ENCODE measurements at regions not wholly inside any gene's neighbourhood (a gene's known extent, or its start where the extent isn't known, plus 50 kb on each side); places are given as distances from the start of the nearest gene placed in this dataset.
A peak's percentile ranks its signal among the peaks of the same experiment; 100 is the strongest.

GRCh38 chr2:180709392-180710145 is 270.8 kb upstream of the UBE2E3 start:
- H3K36me3 Mint-ChIP-seq (ENCODE audit: low read depth, unreplicated experiment) = no peaks in the 10 kb centered on the region
- Histone ChIP-seq H3K4me3 (ENCODE audit: insufficient read depth, low read depth, low read length) (no peak overlapping the region), H4K20me1 (ENCODE audit: insufficient read depth, low read length) (no peaks in the 10 kb centered on the region), H3K79me2 (ENCODE audit: insufficient read depth, low read length) (no peaks in the 10 kb centered on the region), H3K27ac (ENCODE audit: low read depth, low read length) (no peak overlapping the region), H3K27me3 (ENCODE audit: insufficient read depth, low read length) (no peaks in the 10 kb centered on the region), H3K9me3 (ENCODE audit: insufficient read depth, low read depth, low read length) (no peaks in the 10 kb centered on the region), H2AFZ (ENCODE audit: low read depth, low read length) (no peak overlapping the region), H3K9ac (ENCODE audit: low read length) (no peak overlapping the region), H3K4me2 (ENCODE audit: low read length) (no peak overlapping the region), H3K4me1 (ENCODE audit: insufficient read depth, low read length) (peaks cover 4% of the 10 kb centered on the region), H3K36me3 (ENCODE audit: insufficient read depth, low read length) (no peaks in the 10 kb centered on the region)
- H3K27ac Mint-ChIP-seq (ENCODE audit: unreplicated experiment) = no peak overlapping the region
- no peak for TF ChIP-seq CTCF (IDR thresholded peaks at IDR 0.05; ENCODE audit: insufficient read depth, low read depth, low read length)
- no peak for TF ChIP-seq EZH2 (IDR thresholded peaks at IDR 0.05; ENCODE audit: insufficient read depth, low read length)
- no peak overlapping the region for H3K4me3 Mint-ChIP-seq (ENCODE audit: unreplicated experiment)
- H3K4me1 Mint-ChIP-seq (ENCODE audit: low read depth, unreplicated experiment) = peaks cover 29% of the 10 kb centered on the region
- peak; percentile 5 for FAIRE-seq
- no peak for DNase-seq (ENCODE audit: low read depth)
- peaks cover 2% of the 10 kb centered on the region for H3K9me3 Mint-ChIP-seq (ENCODE audit: unreplicated experiment)
- no peaks in the 10 kb centered on the region for H3K27me3 Mint-ChIP-seq (ENCODE audit: low read depth, unreplicated experiment)

- H2AFZ ChIP-seq (ENCODE audit: low read depth, low read length) = no peak overlapping the region
- Mint-ChIP-seq H3K27me3 (ENCODE audit: low read depth, unreplicated experiment) (no peaks in the 10 kb centered on the region), H3K4me3 (ENCODE audit: unreplicated experiment) (no peak overlapping the region), H3K4me1 (ENCODE audit: low read depth, unreplicated experiment) (peaks cover 30% of the 10 kb centered on the region), H3K27ac (ENCODE audit: unreplicated experiment) (no peak overlapping the region), H3K9me3 (ENCODE audit: unreplicated experiment) (peaks cover 2% of the 10 kb centered on the region), H3K36me3 (ENCODE audit: low read depth, unreplicated experiment) (no peaks in the 10 kb centered on the region)
- peak; percentile 65 for FAIRE-seq
- no peak for TF ChIP-seq CTCF (IDR thresholded peaks at IDR 0.05; ENCODE audit: insufficient read depth, low read depth, low read length)
- no peak for TF ChIP-seq EZH2 (IDR thresholded peaks at IDR 0.05; ENCODE audit: insufficient read depth, low read length)
- no peaks in the 10 kb centered on the region for H3K79me2 ChIP-seq (ENCODE audit: insufficient read depth, low read length)
- H3K9me3 ChIP-seq (ENCODE audit: insufficient read depth, low read depth, low read length) = no peaks in the 10 kb centered on the region
- H3K9ac ChIP-seq (ENCODE audit: low read length) = no peak overlapping the region
- H3K4me1 ChIP-seq (ENCODE audit: insufficient read depth, low read length) = peaks cover 4% of the 10 kb centered on the region
- no peaks in the 10 kb centered on the region for H3K36me3 ChIP-seq (ENCODE audit: insufficient read depth, low read length)
- H4K20me1 ChIP-seq (ENCODE audit: insufficient read depth, low read length) = no peaks in the 10 kb centered on the region
- peak; percentile 79 for DNase-seq (ENCODE audit: low read depth)
- H3K27me3 ChIP-seq (ENCODE audit: insufficient read depth, low read length) = no peaks in the 10 kb centered on the region
- no peak overlapping the region for H3K4me3 ChIP-seq (ENCODE audit: insufficient read depth, low read depth, low read length)
- H3K27ac ChIP-seq (ENCODE audit: low read depth, low read length) = no peak overlapping the region
- no peak overlapping the region for H3K4me2 ChIP-seq (ENCODE audit: low read length)
Observed at GRCh38 chr2:180707884-180708205, 272.6 kb upstream of the UBE2E3 start.

- peaks cover 30% of the 10 kb centered on the region for H3K4me1 Mint-ChIP-seq (ENCODE audit: low read depth, unreplicated experiment)
- TF ChIP-seq EZH2 (IDR thresholded peaks at IDR 0.05; ENCODE audit: insufficient read depth, low read length) = no peak
- Histone ChIP-seq H3K27ac (ENCODE audit: low read depth, low read length) (no peak overlapping the region), H3K9me3 (ENCODE audit: insufficient read depth, low read depth, low read length) (no peaks in the 10 kb centered on the region), H2AFZ (ENCODE audit: low read depth, low read length) (no peak overlapping the region), H3K4me3 (ENCODE audit: insufficient read depth, low read depth, low read length) (no peak overlapping the region), H3K4me1 (ENCODE audit: insufficient read depth, low read length) (peaks cover 4% of the 10 kb centered on the region), H3K36me3 (ENCODE audit: insufficient read depth, low read length) (no peaks in the 10 kb centered on the region), H3K4me2 (ENCODE audit: low read length) (no peak overlapping the region), H4K20me1 (ENCODE audit: insufficient read depth, low read length) (no peaks in the 10 kb centered on the region), H3K79me2 (ENCODE audit: insufficient read depth, low read length) (no peaks in the 10 kb centered on the region), H3K27me3 (ENCODE audit: insufficient read depth, low read length) (no peaks in the 10 kb centered on the region), H3K9ac (ENCODE audit: low read length) (no peak overlapping the region)
- no peaks in the 10 kb centered on the region for H3K36me3 Mint-ChIP-seq (ENCODE audit: low read depth, unreplicated experiment)
- H3K27ac Mint-ChIP-seq (ENCODE audit: unreplicated experiment) = no peak overlapping the region
- peaks cover 2% of the 10 kb centered on the region for H3K9me3 Mint-ChIP-seq (ENCODE audit: unreplicated experiment)
- no peak for FAIRE-seq
- DNase-seq (ENCODE audit: low read depth) = no peak
- H3K4me3 Mint-ChIP-seq (ENCODE audit: unreplicated experiment) = no peak overlapping the region
- H3K27me3 Mint-ChIP-seq (ENCODE audit: low read depth, unreplicated experiment) = no peaks in the 10 kb centered on the region
Observed at GRCh38 chr2:180707175-180707883, 273.1 kb upstream of the UBE2E3 start.

All from astrocyte (in vitro differentiated cells and primary cell).